GM23338 (cell line): ENCODE measurements at regions not wholly inside any gene's neighbourhood (a gene's known extent, or its start where the extent isn't known, plus 50 kb on each side); places are given as distances from the start of the nearest gene placed in this dataset.

Source experiments
- ATAC-seq: fragments of 200-7000 bp; cut with Tn5 transposase; 3 replicates; pipeline ENCODE4 v1.9.1; 2020
- DNase-seq: peaks from one replicate; pipeline ENCODE4 v3.0.0-alpha.2; 2015; ENCODE audit warnings: low spot score
- H2AFZ ChIP-seq: fragments of 200-600 bp; sonication (generic); 2 replicates; pipeline ENCODE4 v1.8.0; 2016; ENCODE audit warnings: antibody characterized with exemption, mild to moderate bottlenecking, moderate library complexity
- H3F3A ChIP-seq: fragments of 200-600 bp; sonication (generic); replicated peaks from 2 replicates; pipeline ENCODE4 v1.8.0; 2017; ENCODE audit warnings: antibody characterized with exemption, mixed run types, low read depth
- H3K27ac ChIP-seq: fragments of 200-600 bp; sonication (generic); 2 replicates; pipeline ENCODE4 v1.6.1; 2016; ENCODE audit warnings: low read depth
- H3K27me3 ChIP-seq: fragments of 200-600 bp; sonication (generic); 2 replicates; pipeline ENCODE4 v1.8.0; 2016; ENCODE audit warnings: mild to moderate bottlenecking, mixed run types, moderate library complexity; ENCODE audit not compliant: insufficient read depth
- H3K36me3 ChIP-seq: fragments of 200-600 bp; sonication (generic); 2 replicates; pipeline ENCODE4 v1.8.0; 2016; ENCODE audit warnings: mild to moderate bottlenecking; ENCODE audit not compliant: insufficient read depth
- H3K4me1 ChIP-seq: fragments of 200-600 bp; sonication (generic); 2 replicates; pipeline ENCODE4 v1.8.0; 2016; ENCODE audit warnings: mild to moderate bottlenecking, moderate library complexity; ENCODE audit not compliant: insufficient read depth
- H3K4me2 ChIP-seq: fragments of 200-600 bp; sonication (generic); 2 replicates; pipeline ENCODE4 v1.7.1; 2017; ENCODE audit warnings: mixed run types
- H3K4me3 ChIP-seq: fragments of 200-600 bp; sonication (generic); 2 replicates; pipeline ENCODE4 v1.6.1; 2016; ENCODE audit warnings: mixed run types
- H3K79me2 ChIP-seq: fragments of 200-600 bp; sonication (generic); replicated peaks from 2 replicates; pipeline ENCODE4 v1.8.0; 2017; ENCODE audit warnings: mild to moderate bottlenecking; ENCODE audit not compliant: insufficient read depth
- H3K9me2 ChIP-seq: fragments of 200-600 bp; sonication (generic); 2 replicates; pipeline ENCODE4 v1.8.0; 2017; ENCODE audit not compliant: insufficient read depth
- H4K20me1 ChIP-seq: fragments of 200-600 bp; sonication (generic); replicated peaks from 2 replicates; pipeline ENCODE4 v1.8.0; 2017; ENCODE audit warnings: mild to moderate bottlenecking; ENCODE audit not compliant: insufficient read depth
- H3K27ac Mint-ChIP-seq: 2 replicates; pipeline ENCODE4 v1.8.0; 2020; ENCODE audit warnings: inconsistent platforms, mild to moderate bottlenecking, moderate library complexity, mixed read lengths
- H3K27me3 Mint-ChIP-seq: 3 replicates; pipeline ENCODE4 v1.8.0; 2022; ENCODE audit warnings: low read depth, mild to moderate bottlenecking, moderate library complexity, mixed read lengths, inconsistent platforms; ENCODE audit not compliant: insufficient read depth, poor library complexity
- H3K36me3 Mint-ChIP-seq: 3 replicates; pipeline ENCODE4 v1.8.0; 2021; ENCODE audit warnings: low read depth, mild to moderate bottlenecking, inconsistent platforms, moderate library complexity, mixed read lengths
- H3K4me1 Mint-ChIP-seq: 3 replicates; pipeline ENCODE4 v1.8.0; 2020; ENCODE audit warnings: mild to moderate bottlenecking, inconsistent platforms, mixed read lengths
- H3K4me3 Mint-ChIP-seq: 3 replicates; pipeline ENCODE4 v1.8.0; 2021; ENCODE audit warnings: moderate library complexity, mild to moderate bottlenecking, inconsistent platforms, mixed read lengths
- H3K9me3 Mint-ChIP-seq: 3 replicates; pipeline ENCODE4 v1.8.0; 2020; ENCODE audit warnings: moderate library complexity, mild to moderate bottlenecking, inconsistent platforms, mixed read lengths
- CREB1 ChIP-seq: fragments of 250-450 bp; sonication (Bioruptor Pico); IDR thresholded peaks from 2 replicates; pipeline ENCODE4 v1.5.0; 2020; ENCODE audit warnings: low read depth, mild to moderate bottlenecking, moderate library complexity
- ETS1 ChIP-seq: IDR thresholded peaks from 2 replicates; pipeline ENCODE4 v1.6.1; 2016; ENCODE audit warnings: antibody characterized with exemption
- EZH2 ChIP-seq: fragments of 200-600 bp; sonication (generic); IDR thresholded peaks from one replicate; pipeline ENCODE4 v1.8.0; 2017; ENCODE audit warnings: antibody characterized with exemption, mild to moderate bottlenecking, low read depth; ENCODE audit not compliant: unreplicated experiment
- EZH2phosphoT487 ChIP-seq: fragments of 200-600 bp; sonication (generic); IDR thresholded peaks from one replicate; pipeline ENCODE4 v1.8.1; 2018; ENCODE audit warnings: antibody characterized with exemption; ENCODE audit not compliant: unreplicated experiment
- JUNB ChIP-seq: IDR thresholded peaks from one replicate; pipeline ENCODE4 v1.6.1; 2016; ENCODE audit warnings: antibody characterized with exemption; ENCODE audit not compliant: unreplicated experiment
- NANOG ChIP-seq: IDR thresholded peaks from 2 replicates; pipeline ENCODE4 v1.6.1; 2016; ENCODE audit warnings: antibody characterized with exemption, borderline replicate concordance
- POLR2AphosphoS5 ChIP-seq: IDR thresholded peaks from 2 replicates; pipeline ENCODE4 v1.6.1; 2016; ENCODE audit warnings: antibody characterized with exemption, low read depth
- STAT1 ChIP-seq: IDR thresholded peaks from one replicate; pipeline ENCODE4 v1.6.1; 2016; ENCODE audit warnings: antibody characterized with exemption; ENCODE audit not compliant: unreplicated experiment
- ZNF114 ChIP-seq: fragments of 250-450 bp; sonication (Bioruptor Pico); IDR thresholded peaks from 2 replicates; pipeline ENCODE4 v1.5.0; 2020; ENCODE audit warnings: mild to moderate bottlenecking, moderate library complexity
- ZNF331 ChIP-seq: fragments of 250-450 bp; sonication (Bioruptor Pico); IDR thresholded peaks from 2 replicates; pipeline ENCODE4 v1.5.0; 2020; ENCODE audit warnings: low read depth, mild to moderate bottlenecking, moderate library complexity
- ZNF462 ChIP-seq: fragments of 250-450 bp; sonication (Bioruptor Pico); IDR thresholded peaks from 2 replicates; pipeline ENCODE4 v1.5.0; 2020; ENCODE audit warnings: mild to moderate bottlenecking, moderate library complexity
- TF ChIP-seq, protein P1 (sequence below), 2 experiments: fragments of 200-600 bp in 1 of 2; sonication (generic) in 1 of 2; conservative IDR thresholded peaks; 2 replicates each; pipeline versions ENCODE4 v1.5.1 to v1.6.1; 2016 to 2017; ENCODE audit warnings: antibody characterized with exemption in 2 of 2, low read depth in 2 of 2, mild to moderate bottlenecking in 2 of 2, moderate library complexity in 1 of 2
- TF ChIP-seq, protein P2 (sequence below): IDR thresholded peaks from one replicate; pipeline ENCODE4 v1.6.1; 2018; ENCODE audit warnings: antibody characterized with exemption; ENCODE audit not compliant: unreplicated experiment

- Histone ChIP-seq H3K27me3 (no peaks in the 10 kb centered on the region), H4K20me1 (no peaks in the 10 kb centered on the region), H3K27ac (no peak overlapping the region), H2AFZ (no peak overlapping the region), H3K4me2 (no peak overlapping the region), H3K4me3 (no peak overlapping the region), H3K36me3 (no peaks in the 10 kb centered on the region), H3K4me1 (peaks cover 9% of the 10 kb centered on the region), H3F3A (no peaks in the 10 kb centered on the region), H3K9me2 (0 out of 2 replicates have a peak, but pooled peaks cover 3% of the 10 kb centered on the region), H3K79me2 (no peaks in the 10 kb centered on the region)
- H3K27ac Mint-ChIP-seq: no peak overlapping the region
- H3K4me3 Mint-ChIP-seq: no peak overlapping the region
- H3K4me1 Mint-ChIP-seq: no peaks in the 10 kb centered on the region; the same call in 1 of the 3 replicates
- DNase-seq (no peak), ATAC-seq (no peak)
- TF ChIP-seq EZH2phosphoT487 (no peak), ZNF331 (CRISPR knock-in tag) (no peak), STAT1 (no peak), NANOG (no peak), ZNF462 (no peak), EZH2 (no peak), ETS1 (no peak), ZNF114 (CRISPR knock-in tag) (no peak), JUNB (no peak), CREB1 (no peak), POLR2AphosphoS5 (no peak)
- TF ChIP-seq, protein P1, sequence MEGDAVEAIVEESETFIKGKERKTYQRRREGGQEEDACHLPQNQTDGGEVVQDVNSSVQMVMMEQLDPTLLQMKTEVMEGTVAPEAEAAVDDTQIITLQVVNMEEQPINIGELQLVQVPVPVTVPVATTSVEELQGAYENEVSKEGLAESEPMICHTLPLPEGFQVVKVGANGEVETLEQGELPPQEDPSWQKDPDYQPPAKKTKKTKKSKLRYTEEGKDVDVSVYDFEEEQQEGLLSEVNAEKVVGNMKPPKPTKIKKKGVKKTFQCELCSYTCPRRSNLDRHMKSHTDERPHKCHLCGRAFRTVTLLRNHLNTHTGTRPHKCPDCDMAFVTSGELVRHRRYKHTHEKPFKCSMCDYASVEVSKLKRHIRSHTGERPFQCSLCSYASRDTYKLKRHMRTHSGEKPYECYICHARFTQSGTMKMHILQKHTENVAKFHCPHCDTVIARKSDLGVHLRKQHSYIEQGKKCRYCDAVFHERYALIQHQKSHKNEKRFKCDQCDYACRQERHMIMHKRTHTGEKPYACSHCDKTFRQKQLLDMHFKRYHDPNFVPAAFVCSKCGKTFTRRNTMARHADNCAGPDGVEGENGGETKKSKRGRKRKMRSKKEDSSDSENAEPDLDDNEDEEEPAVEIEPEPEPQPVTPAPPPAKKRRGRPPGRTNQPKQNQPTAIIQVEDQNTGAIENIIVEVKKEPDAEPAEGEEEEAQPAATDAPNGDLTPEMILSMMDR (conservative IDR thresholded peaks at IDR 0.05; ENCODE audit: low read depth in 2 of 2): no peak
- TF ChIP-seq, protein P2, sequence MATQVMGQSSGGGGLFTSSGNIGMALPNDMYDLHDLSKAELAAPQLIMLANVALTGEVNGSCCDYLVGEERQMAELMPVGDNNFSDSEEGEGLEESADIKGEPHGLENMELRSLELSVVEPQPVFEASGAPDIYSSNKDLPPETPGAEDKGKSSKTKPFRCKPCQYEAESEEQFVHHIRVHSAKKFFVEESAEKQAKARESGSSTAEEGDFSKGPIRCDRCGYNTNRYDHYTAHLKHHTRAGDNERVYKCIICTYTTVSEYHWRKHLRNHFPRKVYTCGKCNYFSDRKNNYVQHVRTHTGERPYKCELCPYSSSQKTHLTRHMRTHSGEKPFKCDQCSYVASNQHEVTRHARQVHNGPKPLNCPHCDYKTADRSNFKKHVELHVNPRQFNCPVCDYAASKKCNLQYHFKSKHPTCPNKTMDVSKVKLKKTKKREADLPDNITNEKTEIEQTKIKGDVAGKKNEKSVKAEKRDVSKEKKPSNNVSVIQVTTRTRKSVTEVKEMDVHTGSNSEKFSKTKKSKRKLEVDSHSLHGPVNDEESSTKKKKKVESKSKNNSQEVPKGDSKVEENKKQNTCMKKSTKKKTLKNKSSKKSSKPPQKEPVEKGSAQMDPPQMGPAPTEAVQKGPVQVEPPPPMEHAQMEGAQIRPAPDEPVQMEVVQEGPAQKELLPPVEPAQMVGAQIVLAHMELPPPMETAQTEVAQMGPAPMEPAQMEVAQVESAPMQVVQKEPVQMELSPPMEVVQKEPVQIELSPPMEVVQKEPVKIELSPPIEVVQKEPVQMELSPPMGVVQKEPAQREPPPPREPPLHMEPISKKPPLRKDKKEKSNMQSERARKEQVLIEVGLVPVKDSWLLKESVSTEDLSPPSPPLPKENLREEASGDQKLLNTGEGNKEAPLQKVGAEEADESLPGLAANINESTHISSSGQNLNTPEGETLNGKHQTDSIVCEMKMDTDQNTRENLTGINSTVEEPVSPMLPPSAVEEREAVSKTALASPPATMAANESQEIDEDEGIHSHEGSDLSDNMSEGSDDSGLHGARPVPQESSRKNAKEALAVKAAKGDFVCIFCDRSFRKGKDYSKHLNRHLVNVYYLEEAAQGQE: no peak
- H3K27me3 Mint-ChIP-seq: peaks cover 4% of the 10 kb centered on the region
- H3K36me3 Mint-ChIP-seq: peaks cover 3% of the 10 kb centered on the region; the same call in 1 of the 3 replicates
- H3K9me3 Mint-ChIP-seq: 0 out of 3 replicates have a peak, but pooled peaks cover 3% of the 10 kb centered on the region
Measured at GRCh38 chr6:121880831-121881230, 445.4 kb downstream of the GJA1 start.
